Heart left ventricle (tissue), 16 donors: ENCODE measurements at regions not wholly inside any gene's neighbourhood (a gene's known extent, or its start where the extent isn't known, plus 50 kb on each side); places are given as distances from the start of the nearest gene placed in this dataset.
A peak's percentile ranks its signal among the peaks of the same experiment; 100 is the strongest.

Experiments
- ATAC-seq, 4 donors: fragments of 200-7000 bp; cut with Tn5 transposase; one replicate each; pipeline ENCODE4 v1.9.1; 2020 to 2022; ENCODE audit warnings: moderate library complexity in 4 of 4, mild to moderate bottlenecking in 3 of 4, moderate number of reproducible peaks in 1 of 4
- DNase-seq, 5 donors: peaks; one replicate each; pipeline ENCODE4 v3.0.0-alpha.2; 2020
- H3K27ac ChIP-seq, 12 donors: fragments of 200-600 bp; sonication (generic) in 4 of 12; one replicate each; pipeline versions ENCODE4 v1.5.0 to v1.8.0; 2016 to 2022; ENCODE audit warnings: mild to moderate bottlenecking in 2 of 12
- H3K27me3 ChIP-seq, 9 donors: fragments of 200-600 bp; sonication (generic) in 2 of 9; one replicate each; pipeline versions ENCODE4 v1.5.1 to v1.8.0; 2016 to 2022; ENCODE audit warnings: mild to moderate bottlenecking in 3 of 9
- H3K36me3 ChIP-seq, 9 donors: fragments of 200-600 bp; sonication (generic) in 2 of 9; one replicate each; pipeline versions ENCODE4 v1.5.0 to v1.8.0; 2018 to 2022; ENCODE audit warnings: mild to moderate bottlenecking in 2 of 9
- H3K4me1 ChIP-seq, 12 donors: fragments of 200-600 bp; sonication (generic) in 4 of 12; one replicate each; pipeline versions ENCODE4 v1.5.0 to v1.8.0; 2016 to 2022; ENCODE audit warnings: mild to moderate bottlenecking in 3 of 12
- H3K4me3 ChIP-seq, 12 donors: fragments of 200-600 bp; sonication (generic) in 4 of 12; one replicate each; pipeline versions ENCODE4 v1.5.0 to v1.8.0; 2017 to 2022; ENCODE audit warnings: mild to moderate bottlenecking in 9 of 12, moderate library complexity in 4 of 12
- H3K9me3 ChIP-seq, 12 donors: fragments of 200-600 bp; sonication (generic) in 4 of 12; one replicate each; pipeline versions ENCODE4 v1.5.0 to v1.8.0; 2016 to 2022; ENCODE audit warnings: mild to moderate bottlenecking in 1 of 12
- POLR2A ChIP-seq, 2 donors: fragments of 450-650 bp; IDR thresholded peaks; one replicate each; pipeline ENCODE4 v1.6.1; 2017; ENCODE audit warnings: antibody characterized with exemption in 2 of 2, mild to moderate bottlenecking in 2 of 2, moderate library complexity in 2 of 2
- WGBS, 4 donors: extraction: QIAGEN DNeasy Blood & Tissue Kit in 2 of 4; methylation state at CpG; one replicate each; pipeline versions ENCODE4 v1.1.5 to v1.1.7; 2013 to 2018; 5-methylcytosine and 5-hydroxymethylcytosine counted together
- intact Hi-C, 10 donors: fragments of 100-400 bp; cut with DNase I; formaldehyde crosslinking; loops; one replicate each; pipeline versions ENCODE4 v1.11.1 to v1.14.2; 2022
- TF ChIP-seq, protein P1 (sequence below), 12 donors: fragments of 200-600 bp; sonication (generic) in 4 of 12; IDR thresholded peaks; one replicate each; pipeline versions ENCODE4 v1.5.0 to v1.8.0; 2018 to 2022; ENCODE audit warnings: antibody characterized with exemption in 12 of 12, mild to moderate bottlenecking in 5 of 12
- donor health status: ischemic (EF 13 %, LVEDD 7.1; RV severe dilation, severe dysfunction).
- donor health status: healthy with polysubstance abuse.
- donor health status: DM: no; HTN: yes; CAD: no.
- donor health status: DM: no; HTN: no; CAD: no.
- donor health status: ischemic (EF 25% LVEDD 6.9; RV normal size, moderate dysfunction).
- donor health status: ischemic (EF 25% LVEDD 5.7; RV mildly dilated, moderate dysfunction).
- donor health status: healthy.
- donor health status: DM: yes; HTN: yes; CAD: no.
- donor health status: ischemic (EF 35%, LVEDD 5.7; RV mildly dilated, moderate dysfunction).
- donor health status: nonischemic (EF 11% LVEDD 7.7; RV severe dilation, severe dysfunction).
- donor health status: DM: yes; HTN: yes; CAD: no.
- donor health status: PGD.
- donor health status: ischemic (EF 29% LVEDD 5.4; RV normal size, mild dysfunction).
- donor health status: nonischemic (EF 23%, LVEDD 6.1; RV moderate dilation, normal function).

DNA sequence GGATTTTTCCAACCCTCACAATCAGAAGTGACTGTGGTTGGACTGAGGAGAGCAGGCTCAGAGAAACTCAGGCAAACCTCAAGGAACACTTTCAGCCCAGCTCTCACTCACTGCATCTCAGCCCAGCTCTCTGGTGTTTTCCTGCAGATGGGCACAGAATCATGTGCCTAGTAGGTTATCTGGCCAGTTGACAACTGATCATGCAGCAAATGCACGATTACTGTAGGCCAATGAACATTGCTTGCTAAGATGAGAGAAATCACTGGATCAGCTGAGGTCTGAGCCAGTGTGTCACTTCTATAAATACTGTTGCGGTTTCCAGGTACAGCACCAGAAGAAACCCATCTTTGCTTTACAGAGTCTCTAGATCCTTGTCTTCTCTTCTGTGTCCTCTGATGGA is 540.5 kb downstream of the CD83 start:
- intact Hi-C loops: no loop called here

DNA sequence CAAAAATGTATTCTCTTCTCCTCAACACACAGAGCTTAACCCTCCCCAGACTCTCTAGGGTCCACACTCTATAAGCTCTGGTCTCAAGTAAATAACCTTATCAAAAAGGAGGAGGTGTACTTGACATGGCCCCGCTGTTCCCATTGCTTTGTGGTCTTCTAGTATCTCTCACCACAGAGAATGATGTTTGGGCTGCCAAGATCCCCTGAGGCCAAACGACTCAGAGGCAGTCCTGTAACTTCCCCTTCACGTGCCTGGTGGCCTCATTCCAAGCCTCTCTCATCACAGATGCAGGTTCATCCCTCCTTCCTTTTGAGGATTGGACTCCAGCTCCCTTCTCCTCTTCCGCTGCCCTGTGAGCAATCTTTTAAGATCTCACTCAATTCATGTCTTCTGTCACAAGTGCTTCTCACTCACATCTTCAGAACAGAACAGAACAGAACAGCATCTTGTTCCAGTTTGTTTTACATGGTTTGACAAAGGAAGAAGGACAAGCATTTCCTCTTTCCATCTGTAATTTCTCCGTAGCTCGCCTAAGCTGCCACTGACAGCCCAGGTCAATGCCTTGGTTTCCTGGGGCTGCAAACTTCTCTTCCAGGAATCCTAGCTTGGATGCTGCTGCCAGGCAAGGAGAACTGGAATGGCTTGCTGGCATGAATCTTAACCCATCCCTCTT is 541.5 kb downstream of the CD83 start:
- no peak overlapping the region for H3K4me3 ChIP-seq
- no peak for TF ChIP-seq POLR2A (IDR thresholded peaks at IDR 0.05)
- TF ChIP-seq, protein P1, sequence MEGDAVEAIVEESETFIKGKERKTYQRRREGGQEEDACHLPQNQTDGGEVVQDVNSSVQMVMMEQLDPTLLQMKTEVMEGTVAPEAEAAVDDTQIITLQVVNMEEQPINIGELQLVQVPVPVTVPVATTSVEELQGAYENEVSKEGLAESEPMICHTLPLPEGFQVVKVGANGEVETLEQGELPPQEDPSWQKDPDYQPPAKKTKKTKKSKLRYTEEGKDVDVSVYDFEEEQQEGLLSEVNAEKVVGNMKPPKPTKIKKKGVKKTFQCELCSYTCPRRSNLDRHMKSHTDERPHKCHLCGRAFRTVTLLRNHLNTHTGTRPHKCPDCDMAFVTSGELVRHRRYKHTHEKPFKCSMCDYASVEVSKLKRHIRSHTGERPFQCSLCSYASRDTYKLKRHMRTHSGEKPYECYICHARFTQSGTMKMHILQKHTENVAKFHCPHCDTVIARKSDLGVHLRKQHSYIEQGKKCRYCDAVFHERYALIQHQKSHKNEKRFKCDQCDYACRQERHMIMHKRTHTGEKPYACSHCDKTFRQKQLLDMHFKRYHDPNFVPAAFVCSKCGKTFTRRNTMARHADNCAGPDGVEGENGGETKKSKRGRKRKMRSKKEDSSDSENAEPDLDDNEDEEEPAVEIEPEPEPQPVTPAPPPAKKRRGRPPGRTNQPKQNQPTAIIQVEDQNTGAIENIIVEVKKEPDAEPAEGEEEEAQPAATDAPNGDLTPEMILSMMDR (IDR thresholded peaks at IDR 0.05): no peak
- no peak overlapping the region for H3K27ac ChIP-seq
- WGBS, 4 donors: 54 to 64% (median 57%) methylated on average over 6 of the region's 6 CpGs
- no peaks in the 10 kb centered on the region for H3K9me3 ChIP-seq
- H3K4me1 ChIP-seq: peaks cover 0 to 42% (median 16%) of the 10 kb centered on the region in 12 donors
- H3K27me3 ChIP-seq: no peaks in the 10 kb centered on the region
- intact Hi-C loops: no loop called here
- ATAC-seq: no peak
- no peaks in the 10 kb centered on the region for H3K36me3 ChIP-seq
- peak in 1 of 5 donors; percentile 40 for DNase-seq

More for the DNA sequence above, 540.5 kb downstream of the CD83 start:
- TF ChIP-seq, protein P1 (IDR thresholded peaks at IDR 0.05): no peak
- ATAC-seq (no peak), DNase-seq (no peak)
- WGBS, 4 donors: 67 to 84% (median 82%) methylated on average over 2 of the region's 2 CpGs
- H3K4me3 ChIP-seq: no peak overlapping the region
- H3K27ac ChIP-seq: no peak overlapping the region
- H3K9me3 ChIP-seq: no peaks in the 10 kb centered on the region
- H3K36me3 ChIP-seq: no peaks in the 10 kb centered on the region
- no peaks in the 10 kb centered on the region for H3K27me3 ChIP-seq
- H3K4me1 ChIP-seq: peaks cover 0 to 41% (median 16%) of the 10 kb centered on the region in 12 donors

DNA sequence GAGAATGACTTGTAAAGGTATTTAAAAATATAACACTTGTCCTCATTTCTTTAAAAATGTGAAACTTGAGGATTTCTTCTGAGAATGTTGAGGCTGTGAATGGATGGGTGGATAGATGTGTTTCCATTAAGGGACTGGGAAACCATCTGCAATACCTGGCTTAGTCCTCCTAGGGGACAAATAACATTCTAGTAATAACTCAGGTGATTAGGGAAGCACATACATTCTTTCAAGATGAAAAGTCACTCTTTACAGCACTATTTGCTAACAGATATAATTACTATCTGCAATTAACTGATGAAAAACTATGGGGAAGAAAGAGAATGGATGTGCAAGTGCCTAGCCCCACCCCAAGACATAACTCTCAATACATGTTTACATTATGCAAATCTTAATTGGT is 542.3 kb downstream of the CD83 start:
- no peaks in the 10 kb centered on the region for H3K36me3 ChIP-seq
- no peak overlapping the region for H3K4me3 ChIP-seq
- H3K27ac ChIP-seq: no peak overlapping the region
- H3K9me3 ChIP-seq: no peaks in the 10 kb centered on the region
- H3K4me1 ChIP-seq: peaks cover 0 to 50% (median 16%) of the 10 kb centered on the region in 12 donors
- no peak for TF ChIP-seq POLR2A (IDR thresholded peaks at IDR 0.05)
- TF ChIP-seq, protein P1 (IDR thresholded peaks at IDR 0.05): no peak
- intact Hi-C loops: no loop called here
- no peak for ATAC-seq
- H3K27me3 ChIP-seq: no peaks in the 10 kb centered on the region
- DNase-seq: no peak

DNA sequence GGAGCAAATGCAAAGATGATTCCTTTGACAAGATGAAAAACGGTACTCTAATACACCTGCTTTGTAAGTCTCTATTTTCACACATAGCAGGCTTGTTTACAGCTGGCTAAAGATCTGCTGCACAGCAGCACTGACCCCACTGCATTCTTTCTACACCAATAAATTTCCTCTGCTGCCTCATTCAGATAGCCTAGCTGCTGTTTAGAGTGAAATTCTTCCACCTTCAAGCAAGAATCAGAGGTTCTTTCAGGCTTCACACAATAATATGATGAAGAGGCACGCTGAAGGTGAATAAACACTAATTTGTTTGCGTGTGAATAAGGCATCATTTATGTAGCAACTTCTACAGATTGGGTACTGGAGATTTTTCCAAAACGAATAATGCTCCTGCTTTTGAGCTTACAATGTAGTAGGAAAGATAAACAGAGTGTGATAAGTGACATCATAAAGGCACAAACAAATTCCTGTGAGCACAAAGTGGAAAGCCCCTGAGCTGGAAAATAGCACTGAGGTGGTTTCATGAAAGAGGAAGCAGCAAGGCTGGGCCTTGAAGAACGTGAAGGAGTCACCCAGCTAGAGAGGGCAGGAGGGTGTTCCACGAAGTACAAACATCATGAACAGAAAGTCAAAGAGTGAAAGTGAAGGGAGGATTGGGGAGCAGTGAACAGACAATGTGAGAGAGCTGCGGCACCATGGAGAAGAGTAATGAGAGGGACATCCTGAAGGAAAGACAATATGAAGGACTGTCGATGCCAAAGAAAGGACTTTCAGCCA is 543.4 kb downstream of the CD83 start:
- Histone ChIP-seq H3K27me3 (no peaks in the 10 kb centered on the region), H3K9me3 (no peaks in the 10 kb centered on the region), H3K4me3 (no peak overlapping the region), H3K4me1 (peaks cover 0 to 48% (median 7%) of the 10 kb centered on the region in 12 donors), H3K36me3 (no peaks in the 10 kb centered on the region), H3K27ac (peak overlapping the region in 1 of 12 donors; percentile 0)
- TF ChIP-seq, protein P1 (IDR thresholded peaks at IDR 0.05): no peak
- no peak for TF ChIP-seq POLR2A (IDR thresholded peaks at IDR 0.05)
- ATAC-seq (no peak), DNase-seq (no peak)
- 74 to 82% (median 76%) methylated on average over 8 of the region's 8 CpGs for WGBS, 4 donors
- intact Hi-C loops: no loop called here
